ENCODE measurements at regions not wholly inside any gene's neighbourhood (a gene's known extent, or its start where the extent isn't known, plus 50 kb on each side); places are given as distances from the start of the nearest gene placed in this dataset.

GRCh38 chr10:121362026-121362425 lies 236.2 kb downstream of the FGFR2 start:
- Histone ChIP-seq H3K36me3 (replicated peaks; ENCODE audit: insufficient read depth, low read depth) (no peaks in the 10 kb centered on the region), H4K20me1 (ENCODE audit: insufficient read depth, poor library complexity, severe bottlenecking) (no peaks in the 10 kb centered on the region), H3K9me2 (replicated peaks; ENCODE audit: insufficient read depth) (no peaks in the 10 kb centered on the region), H3K9me3 (ENCODE audit: low read depth) (no peaks in the 10 kb centered on the region), H3K27ac (no peak overlapping the region), H3K4me2 (no peak overlapping the region), H3K79me2 (no peaks in the 10 kb centered on the region), H2AFZ (no peak overlapping the region), H3K4me3 (no peak overlapping the region), H3K27me3 (no peaks in the 10 kb centered on the region), H3K4me1 (ENCODE audit: insufficient read depth) (peaks cover 2% of the 10 kb centered on the region)
- TF ChIP-seq EZH2phosphoT487 (IDR thresholded peaks at IDR 0.05; ENCODE audit: low read depth, severe bottlenecking, unreplicated experiment) (no peak), CTCF (IDR thresholded peaks at IDR 0.05; ENCODE audit: poor library complexity) (no peak), EZH2 (IDR thresholded peaks at IDR 0.05; ENCODE audit: borderline replicate concordance) (no peak)
- WGBS (ENCODE audit: low lambda C conversion rate, missing lambda C conversion rate): 85% methylated on average over 5 of the region's 5 CpGs
- no peak for DNase-seq (ENCODE audit: low spot score)

GRCh38 chr10:121365566-121365965 lies 232.7 kb downstream of the FGFR2 start:
- TF ChIP-seq EZH2phosphoT487 (IDR thresholded peaks at IDR 0.05; ENCODE audit: low read depth, severe bottlenecking, unreplicated experiment) (no peak), EZH2 (IDR thresholded peaks at IDR 0.05; ENCODE audit: borderline replicate concordance) (no peak), CTCF (IDR thresholded peaks at IDR 0.05; ENCODE audit: poor library complexity) (no peak)
- DNase-seq (ENCODE audit: low spot score): no peak
- Histone ChIP-seq H3K9me2 (replicated peaks; ENCODE audit: insufficient read depth) (no peaks in the 10 kb centered on the region), H3K36me3 (replicated peaks; ENCODE audit: insufficient read depth, low read depth) (no peaks in the 10 kb centered on the region), H3K4me3 (no peak overlapping the region), H3K79me2 (no peaks in the 10 kb centered on the region), H3K27me3 (no peaks in the 10 kb centered on the region), H3K27ac (no peak overlapping the region), H3K4me1 (ENCODE audit: insufficient read depth) (peaks cover 4% of the 10 kb centered on the region), H3K9me3 (ENCODE audit: low read depth) (no peaks in the 10 kb centered on the region), H3K4me2 (no peak overlapping the region), H4K20me1 (ENCODE audit: insufficient read depth, poor library complexity, severe bottlenecking) (no peaks in the 10 kb centered on the region), H2AFZ (no peak overlapping the region)
- WGBS (ENCODE audit: low lambda C conversion rate, missing lambda C conversion rate): 100% methylated on average over 13 of the region's 29 CpGs

- no peaks in the 10 kb centered on the region for H3K9me2 ChIP-seq (replicated peaks; ENCODE audit: insufficient read depth)
- no peaks in the 10 kb centered on the region for H3K79me2 ChIP-seq
- H3K4me1 ChIP-seq (ENCODE audit: insufficient read depth): peaks cover 4% of the 10 kb centered on the region
- H2AFZ ChIP-seq: no peak overlapping the region
- H3K4me2 ChIP-seq: no peak overlapping the region
- H3K36me3 ChIP-seq (replicated peaks; ENCODE audit: insufficient read depth, low read depth): no peaks in the 10 kb centered on the region
- no peak for TF ChIP-seq CTCF (IDR thresholded peaks at IDR 0.05; ENCODE audit: poor library complexity)
- no peak for TF ChIP-seq EZH2phosphoT487 (IDR thresholded peaks at IDR 0.05; ENCODE audit: low read depth, severe bottlenecking, unreplicated experiment)
- TF ChIP-seq EZH2 (IDR thresholded peaks at IDR 0.05; ENCODE audit: borderline replicate concordance): no peak
- H3K4me3 ChIP-seq: no peak overlapping the region
- H3K27me3 ChIP-seq: no peaks in the 10 kb centered on the region
- no peak overlapping the region for H3K27ac ChIP-seq
- no peaks in the 10 kb centered on the region for H4K20me1 ChIP-seq (ENCODE audit: insufficient read depth, poor library complexity, severe bottlenecking)
- DNase-seq (ENCODE audit: low spot score): peak; percentile 39
- 40% methylated on average over 9 of the region's 9 CpGs for WGBS (ENCODE audit: low lambda C conversion rate, missing lambda C conversion rate)
- no peaks in the 10 kb centered on the region for H3K9me3 ChIP-seq (ENCODE audit: low read depth)
These were observed 229.8 kb downstream of the FGFR2 start for GRCh38 chr10:121368347-121369025.
